Esophagus squamous epithelium (tissue), 4 donors: ENCODE measurements at regions not wholly inside any gene's neighbourhood (a gene's known extent, or its start where the extent isn't known, plus 50 kb on each side); places are given as distances from the start of the nearest gene placed in this dataset.

Experiments used
- CTCF ChIP-seq, 6 experiments: fragments of 450-650 bp in 4 of 6; fragments of 200-600 bp in 2 of 6; sonication (generic) in 2 of 6; IDR thresholded peaks; one replicate each; pipeline ENCODE4 v1.5.1; 2016 to 2019; ENCODE audit warnings: antibody characterized with exemption in 6 of 6, mild to moderate bottlenecking in 4 of 6, moderate library complexity in 4 of 6
- POLR2A ChIP-seq, 4 donors: fragments of 450-650 bp; IDR thresholded peaks; one replicate each; pipeline ENCODE4 v1.6.1; 2017; ENCODE audit warnings: antibody characterized with exemption in 4 of 4, mild to moderate bottlenecking in 4 of 4, moderate library complexity in 3 of 4

GRCh38 chr3:6571448-6571847 lies 289.5 kb upstream of the GRM7 start:
- TF ChIP-seq CTCF (IDR thresholded peaks at IDR 0.05) (no peak), POLR2A (IDR thresholded peaks at IDR 0.05) (no peak)
